WTC11 (cell line): ENCODE measurements at regions not wholly inside any gene's neighbourhood (a gene's known extent, or its start where the extent isn't known, plus 50 kb on each side); places are given as distances from the start of the nearest gene placed in this dataset.
A peak's percentile ranks its signal among the peaks of the same experiment; 100 is the strongest.

Experiments
- ATAC-seq: fragments of 200-7000 bp; cut with Tn5 transposase; 2 replicates; pipeline ENCODE4 v1.10.0; 2021; ENCODE audit warnings: mild to moderate bottlenecking, moderate library complexity
- CTCF ChIA-PET: fragments of 300-600 bp; sonication (Branson Sonifier 250); formaldehyde crosslinking; loops from one replicate; lab custom pipeline; 2021; ENCODE audit warnings: antibody characterized with exemption; lab: Charles Lee
- POLR2A ChIA-PET: fragments of 350-600 bp; sonication (Branson Sonifier 250); formaldehyde crosslinking; loops from one replicate; lab custom pipeline; 2021; ENCODE audit warnings: antibody characterized with exemption; lab: Charles Lee
- DNase-seq: peaks from one replicate; pipeline ENCODE4 v3.0.0; 2021; ENCODE audit warnings: low spot score
- H3K27ac Mint-ChIP-seq: 2 replicates; pipeline ENCODE4 v1.8.0; 2021; ENCODE audit warnings: mixed read lengths
- H3K27me3 Mint-ChIP-seq: 2 replicates; pipeline ENCODE4 v1.8.0; 2021; ENCODE audit warnings: low read depth, mild to moderate bottlenecking, moderate library complexity, mixed read lengths
- H3K36me3 Mint-ChIP-seq: 2 replicates; pipeline ENCODE4 v1.8.0; 2021; ENCODE audit warnings: mixed read lengths
- H3K4me1 Mint-ChIP-seq: 2 replicates; pipeline ENCODE4 v1.8.0; 2022; ENCODE audit warnings: mixed read lengths
- H3K4me3 Mint-ChIP-seq: 2 replicates; pipeline ENCODE4 v1.8.0; 2021; ENCODE audit warnings: mild to moderate bottlenecking, moderate library complexity, mixed read lengths
- H3K9me3 Mint-ChIP-seq: 2 replicates; pipeline ENCODE4 v1.8.0; 2021; ENCODE audit warnings: mixed read lengths
- ATF3 ChIP-seq: sonication (generic); formaldehyde crosslinking; conservative IDR thresholded peaks from 2 replicates; pipeline ENCODE4 v1.8.1; 2022; ENCODE audit warnings: mild to moderate bottlenecking, missing genetic modification reagents
- ATF6 ChIP-seq: sonication (generic); formaldehyde crosslinking; IDR thresholded peaks from 2 replicates; pipeline ENCODE4 v1.8.1; 2023; ENCODE audit warnings: mild to moderate bottlenecking, missing genetic modification reagents
- CTCF ChIP-seq: fragments of 200-600 bp; IDR thresholded peaks from 2 replicates; pipeline ENCODE4 v1.8.0; 2022; ENCODE audit warnings: antibody characterized with exemption
- E2F5 ChIP-seq: sonication (generic); formaldehyde crosslinking; IDR thresholded peaks from 2 replicates; pipeline ENCODE4 v1.8.1; 2022; ENCODE audit warnings: mild to moderate bottlenecking, moderate library complexity, missing genetic modification reagents
- HMGXB4 ChIP-seq: sonication (generic); formaldehyde crosslinking; IDR thresholded peaks from 2 replicates; pipeline ENCODE4 v1.8.1; 2023; ENCODE audit warnings: mild to moderate bottlenecking, moderate library complexity, missing genetic modification reagents
- MAX ChIP-seq: sonication (generic); formaldehyde crosslinking; IDR thresholded peaks from 2 replicates; pipeline ENCODE4 v1.8.0; 2022; ENCODE audit warnings: mild to moderate bottlenecking, missing genetic modification reagents
- ZNF317 ChIP-seq: sonication (generic); formaldehyde crosslinking; IDR thresholded peaks from 2 replicates; pipeline ENCODE4 v1.8.1; 2023; ENCODE audit warnings: low read depth, mild to moderate bottlenecking, moderate library complexity, missing genetic modification reagents, borderline replicate concordance
- ZNF423 ChIP-seq: fragments of 250-450 bp; sonication (Bioruptor Pico); IDR thresholded peaks from 2 replicates; pipeline ENCODE4 v2.1.2; 2022; ENCODE audit warnings: mild to moderate bottlenecking, moderate library complexity

GRCh38 chr2:168346725-168347477 is 99.5 kb upstream of the STK39 start:
- DNase-seq (peak; percentile 71), ATAC-seq (peak; percentile 52)
- Mint-ChIP-seq H3K4me3 (peak overlapping the region; percentile 74), H3K27ac (peak overlapping the region; percentile 24; the same call in 1 of the 2 replicates), H3K4me1 (peaks cover 20% of the 10 kb centered on the region), H3K27me3 (no peaks in the 10 kb centered on the region), H3K9me3 (peaks cover 4% of the 10 kb centered on the region), H3K36me3 (no peaks in the 10 kb centered on the region)
- CTCF ChIA-PET = interaction anchor here (0.7 to 3.1 kb wide), 25 partner anchors 8 to 505 kb away, joined by 3 to 21 read pairs (median 3); no protein-coding TSS in a partner anchor
- POLR2A ChIA-PET = interaction anchor here (1.2 kb wide), 1 partner anchor 143 kb away, joined by 3 read pairs; no protein-coding TSS in a partner anchor
- TF ChIP-seq CTCF (peak; percentile 73), MAX (CRISPR knock-in tag) (no peak)

- CTCF ChIA-PET = interaction anchor here (0.9 to 3.1 kb wide), 4 partner anchors 9 to 339 kb away, joined by 4 to 21 read pairs (median 12); no protein-coding TSS in a partner anchor
- TF ChIP-seq ATF3 (CRISPR knock-in tag) (no peak), CTCF (0 out of 2 replicates have a peak, but pooled peaks have one; percentile 9)
- ATAC-seq (peak; percentile 97), DNase-seq (peak; percentile 66)
- peaks cover 20% of the 10 kb centered on the region for H3K4me1 Mint-ChIP-seq
- H3K36me3 Mint-ChIP-seq = peaks cover 8% of the 10 kb centered on the region
- H3K27ac Mint-ChIP-seq = no peak overlapping the region
- POLR2A ChIA-PET = no interaction called here
- peaks cover 12% of the 10 kb centered on the region for H3K9me3 Mint-ChIP-seq
- no peaks in the 10 kb centered on the region for H3K27me3 Mint-ChIP-seq
- no peak overlapping the region for H3K4me3 Mint-ChIP-seq
These were observed 100.7 kb upstream of the STK39 start for GRCh38 chr2:168348076-168348475.

GRCh38 chr2:168350380-168350779 is 103.0 kb upstream of the STK39 start:
- no peak for ATAC-seq
- H3K27ac Mint-ChIP-seq = 0 out of 2 replicates have a peak overlapping the region, but pooled peaks have one; percentile 1
- H3K4me1 Mint-ChIP-seq = peaks cover 28% of the 10 kb centered on the region

More at GRCh38 chr2:168350380-168350779, 103.0 kb upstream of the STK39 start:
- peaks cover 19% of the 10 kb centered on the region for H3K36me3 Mint-ChIP-seq
- CTCF ChIA-PET = no interaction called here
- POLR2A ChIA-PET = no interaction called here
- H3K9me3 Mint-ChIP-seq = peaks cover 24% of the 10 kb centered on the region
- TF ChIP-seq E2F5 (CRISPR knock-in tag) (no peak), ATF6 (no peak), HMGXB4 (CRISPR knock-in tag) (no peak), ZNF423 (no peak), ZNF317 (CRISPR knock-in tag) (no peak)
- TF ChIP-seq, all 79 proteins: peak for 0
- DNase-seq = no peak
- no peak overlapping the region for H3K4me3 Mint-ChIP-seq
- H3K27me3 Mint-ChIP-seq = no peaks in the 10 kb centered on the region; the same call in 1 of the 2 replicates
